Hepatocyte (in vitro differentiated cells): ENCODE measurements at regions not wholly inside any gene's neighbourhood (a gene's known extent, or its start where the extent isn't known, plus 50 kb on each side); places are given as distances from the start of the nearest gene placed in this dataset.

Experiments used
- CTCF ChIP-seq: fragments of 200-600 bp; sonication (generic); IDR thresholded peaks from 2 replicates; pipeline ENCODE4 v1.5.1; 2016; ENCODE audit warnings: antibody characterized with exemption, mild to moderate bottlenecking; ENCODE audit not compliant: poor library complexity
- EZH2 ChIP-seq: fragments of 200-600 bp; sonication (generic); IDR thresholded peaks from 2 replicates; pipeline ENCODE4 v1.6.1; 2016; ENCODE audit warnings: antibody characterized with exemption, mild to moderate bottlenecking, borderline replicate concordance
- EZH2phosphoT487 ChIP-seq: fragments of 200-600 bp; sonication (generic); IDR thresholded peaks from one replicate; pipeline ENCODE4 v1.6.1; 2018; ENCODE audit warnings: antibody characterized with exemption, mild to moderate bottlenecking, low read depth, moderate library complexity; ENCODE audit not compliant: unreplicated experiment, severe bottlenecking

DNA sequence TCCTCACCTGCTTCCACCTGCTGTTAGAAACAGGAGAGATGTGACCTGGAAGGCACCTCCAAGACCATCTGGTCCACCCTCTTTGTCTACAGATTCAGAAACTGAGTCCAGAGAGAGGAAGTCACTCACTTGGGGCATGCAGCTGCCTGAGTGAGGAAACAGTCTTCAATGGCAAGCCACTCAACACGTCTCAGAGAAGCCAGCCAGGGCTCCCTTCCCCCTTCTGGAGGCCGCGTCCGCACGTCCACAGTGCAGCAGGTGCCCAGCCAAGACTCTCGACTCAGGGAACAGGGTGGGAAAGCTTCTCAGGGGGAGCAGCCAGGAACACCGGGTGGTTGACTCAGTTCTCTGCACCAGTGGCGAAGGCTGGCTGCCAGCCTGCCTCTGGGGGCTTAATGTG, 201.7 kb downstream of the BCL11A start:
- no peak for TF ChIP-seq CTCF
- TF ChIP-seq EZH2 = no peak
- TF ChIP-seq EZH2phosphoT487 = no peak
